Limb (tissue), 2 donors: ENCODE measurements at regions not wholly inside any gene's neighbourhood (a gene's known extent, or its start where the extent isn't known, plus 50 kb on each side); places are given as distances from the start of the nearest gene placed in this dataset.

Source experiments
- DNase-seq, 2 donors: peaks; one replicate each; pipeline ENCODE4 v3.0.0-alpha.2; 2016; ENCODE audit errors: extremely low spot score in 2 of 2

- no peak for DNase-seq
Observed at GRCh38 chr2:217481577-217481976, 521.2 kb downstream of the TNS1 start.

GRCh38 chr2:217479566-217479965, 523.2 kb downstream of the TNS1 start:
- no peak for DNase-seq

- peak in 1 of 2 donors; percentile 32 for DNase-seq
Observed at GRCh38 chr2:217478831-217479455, 523.9 kb downstream of the TNS1 start.

- no peak for DNase-seq
Observed at GRCh38 chr2:217477583-217477982, 525.2 kb downstream of the TNS1 start.

GRCh38 chr2:217475791-217476190, 527.0 kb downstream of the TNS1 start:
- no peak for DNase-seq

GRCh38 chr2:217475101-217475500, 527.7 kb downstream of the TNS1 start:
- no peak for DNase-seq

- no peak for DNase-seq
Observed at GRCh38 chr2:217471319-217471718, 531.5 kb downstream of the TNS1 start.

- no peak for DNase-seq
Observed at GRCh38 chr2:217469203-217469810, 533.5 kb downstream of the TNS1 start.

- DNase-seq: no peak
Observed at GRCh38 chr2:217468042-217468830, 534.6 kb downstream of the TNS1 start.

- no peak for DNase-seq
Observed at GRCh38 chr2:217467331-217467730, 535.5 kb downstream of the TNS1 start.

GRCh38 chr2:217466805-217467204, 536.0 kb downstream of the TNS1 start:
- no peak for DNase-seq

GRCh38 chr2:217466104-217466503, 536.7 kb downstream of the TNS1 start:
- DNase-seq: no peak

GRCh38 chr2:217465100-217465499, 537.7 kb downstream of the TNS1 start:
- DNase-seq: no peak

GRCh38 chr2:217463402-217464075, 539.3 kb downstream of the TNS1 start:
- no peak for DNase-seq

- DNase-seq: no peak
Observed at GRCh38 chr2:217462121-217462520, 540.7 kb downstream of the TNS1 start.

GRCh38 chr2:217461674-217462073, 541.1 kb downstream of the TNS1 start:
- no peak for DNase-seq

- DNase-seq: no peak
Observed at GRCh38 chr2:217459680-217460405, 543.0 kb downstream of the TNS1 start.

- no peak for DNase-seq
Observed at GRCh38 chr2:217459016-217459415, 543.8 kb downstream of the TNS1 start.

GRCh38 chr2:217456016-217456415, 546.8 kb downstream of the TNS1 start:
- no peak for DNase-seq

GRCh38 chr2:217452928-217453327, 549.9 kb downstream of the TNS1 start:
- no peak for DNase-seq

GRCh38 chr2:217451666-217452065, 551.1 kb downstream of the TNS1 start:
- DNase-seq: no peak
